Fibroblast of skin of back (primary cell): ENCODE measurements at regions not wholly inside any gene's neighbourhood (a gene's known extent, or its start where the extent isn't known, plus 50 kb on each side); places are given as distances from the start of the nearest gene placed in this dataset.
"Not testable (repeated sequence)": the region's sequence is repeated elsewhere in the genome, so short reads cannot be mapped to it uniquely, and the experiment has no call there.

ENCODE experiments used
- DNase-seq: peaks from one replicate; pipeline ENCODE4 v3.0.0-alpha.2; 2013

GRCh38 chr4:38523524-38524448 lies 140.2 kb upstream of the KLF3 start:
- DNase-seq: no peak

GRCh38 chr4:38526412-38526811 lies 137.6 kb upstream of the KLF3 start:
- DNase-seq: no peak

GRCh38 chr4:38529189-38530115 lies 134.5 kb upstream of the KLF3 start:
- no peak for DNase-seq

- no peak for DNase-seq
Measured at GRCh38 chr4:38530486-38530885, 133.5 kb upstream of the KLF3 start.

- peak; percentile 8 for DNase-seq
Measured at GRCh38 chr4:38531141-38531727, 132.8 kb upstream of the KLF3 start.

GRCh38 chr4:38532908-38533499 lies 131.0 kb upstream of the KLF3 start:
- DNase-seq: no peak

- DNase-seq: no peak
Measured at GRCh38 chr4:38534344-38535045, 129.5 kb upstream of the KLF3 start.

DNA sequence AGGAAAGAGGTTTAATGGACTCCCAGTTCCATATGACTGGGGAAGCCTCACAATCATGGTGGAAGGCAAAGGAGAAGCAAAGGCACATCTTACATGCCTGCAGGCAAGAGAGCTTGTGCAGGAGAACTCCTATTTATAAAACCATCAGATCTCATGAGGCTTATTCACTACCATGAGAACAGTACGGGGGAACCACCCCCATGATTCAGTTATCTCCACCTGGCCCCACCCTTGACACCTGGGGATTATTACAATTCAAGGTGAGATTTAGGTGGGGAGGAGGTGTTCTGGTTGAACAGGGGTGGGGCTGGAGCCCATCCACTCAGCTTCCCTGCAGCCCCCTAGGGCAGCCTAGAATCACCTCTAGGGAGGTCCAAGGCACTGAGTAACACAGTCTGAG lies 128.9 kb upstream of the KLF3 start:
- not testable (repeated sequence) for DNase-seq

GRCh38 chr4:38535717-38536116 lies 128.3 kb upstream of the KLF3 start:
- DNase-seq: no peak

DNA sequence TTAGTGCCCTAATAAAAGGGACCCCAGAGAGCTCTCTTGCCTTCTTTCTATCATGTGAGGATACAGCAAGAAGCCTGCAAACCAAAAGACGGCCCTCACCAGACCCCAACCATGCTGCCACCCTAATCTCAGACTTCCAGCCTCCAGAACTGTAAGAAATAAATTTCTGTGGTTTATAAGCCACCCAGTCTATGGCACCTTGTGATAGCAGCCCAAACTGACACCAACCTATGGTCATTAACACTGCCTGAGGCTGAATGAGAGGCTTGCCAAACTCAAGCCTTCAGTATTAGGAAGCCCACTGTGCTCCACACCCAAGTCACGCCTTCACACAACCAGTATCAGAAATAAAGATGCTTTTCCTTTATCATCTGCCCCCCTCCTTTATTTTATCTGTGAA lies 127.3 kb upstream of the KLF3 start:
- DNase-seq: no peak

GRCh38 chr4:38537666-38538065 lies 126.3 kb upstream of the KLF3 start:
- no peak for DNase-seq

- DNase-seq: no peak
Measured at GRCh38 chr4:38538517-38538916, 125.5 kb upstream of the KLF3 start.

DNA sequence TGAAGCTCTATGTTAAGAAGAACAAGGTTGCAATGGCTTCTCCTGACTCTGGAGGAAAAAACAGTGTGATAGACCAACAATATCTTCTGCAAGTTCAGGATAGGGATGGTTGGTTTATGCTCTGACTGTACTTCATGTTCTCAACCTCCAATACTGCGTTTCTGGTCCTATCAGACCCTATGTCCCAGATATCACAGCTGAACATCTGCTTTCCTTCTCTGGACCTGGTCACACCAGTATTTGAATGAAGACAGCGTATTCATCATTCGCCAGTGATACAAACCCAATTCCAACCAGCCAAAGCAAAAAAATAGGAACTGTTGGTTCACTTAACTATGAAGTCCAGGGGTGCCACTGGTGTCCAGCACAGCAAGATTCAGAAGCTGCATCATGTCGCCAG lies 124.5 kb upstream of the KLF3 start:
- DNase-seq: no peak

DNA sequence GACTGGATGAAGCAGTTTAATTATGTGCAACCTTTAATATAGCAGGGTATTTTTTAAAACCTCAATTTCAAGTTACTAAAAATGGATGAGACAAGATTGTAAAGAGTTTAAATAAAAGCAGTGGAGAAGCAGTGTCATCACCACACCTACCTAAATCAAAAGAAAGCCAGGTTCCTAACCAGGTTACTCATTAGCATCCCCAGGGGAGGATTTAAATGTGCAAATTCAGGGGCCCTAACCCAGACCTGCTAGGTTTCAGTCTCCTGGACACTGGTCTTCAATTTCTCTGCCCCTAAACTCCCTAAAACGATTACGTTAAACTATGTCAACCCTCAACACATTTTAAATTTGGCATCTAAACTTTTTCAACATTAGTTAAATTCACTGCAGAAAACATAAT lies 116.9 kb upstream of the KLF3 start:
- no peak for DNase-seq

- no peak for DNase-seq
Measured at GRCh38 chr4:38548256-38548655, 115.7 kb upstream of the KLF3 start.

DNA sequence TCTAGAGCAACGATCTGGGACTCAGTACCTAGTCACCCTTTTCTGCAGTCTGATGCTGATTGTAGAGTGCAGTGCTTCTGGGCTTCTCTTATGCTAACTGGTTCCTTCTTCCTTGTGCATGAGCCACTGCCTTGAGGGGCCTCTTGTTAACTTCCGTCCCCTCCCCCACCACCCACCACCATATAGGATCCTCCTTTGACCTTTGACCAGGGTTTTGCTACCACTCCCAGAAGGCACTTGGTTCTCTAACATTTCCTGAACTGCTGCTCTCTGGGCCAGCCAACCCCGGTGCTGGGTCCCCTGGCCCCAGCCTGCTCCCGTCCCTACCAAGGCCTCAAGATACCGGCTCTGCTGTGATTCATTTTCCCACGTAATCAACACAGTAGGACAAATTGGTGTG lies 104.6 kb upstream of the KLF3 start:
- DNase-seq: no peak

GRCh38 chr4:38560340-38560739 lies 103.7 kb upstream of the KLF3 start:
- no peak for DNase-seq

DNA sequence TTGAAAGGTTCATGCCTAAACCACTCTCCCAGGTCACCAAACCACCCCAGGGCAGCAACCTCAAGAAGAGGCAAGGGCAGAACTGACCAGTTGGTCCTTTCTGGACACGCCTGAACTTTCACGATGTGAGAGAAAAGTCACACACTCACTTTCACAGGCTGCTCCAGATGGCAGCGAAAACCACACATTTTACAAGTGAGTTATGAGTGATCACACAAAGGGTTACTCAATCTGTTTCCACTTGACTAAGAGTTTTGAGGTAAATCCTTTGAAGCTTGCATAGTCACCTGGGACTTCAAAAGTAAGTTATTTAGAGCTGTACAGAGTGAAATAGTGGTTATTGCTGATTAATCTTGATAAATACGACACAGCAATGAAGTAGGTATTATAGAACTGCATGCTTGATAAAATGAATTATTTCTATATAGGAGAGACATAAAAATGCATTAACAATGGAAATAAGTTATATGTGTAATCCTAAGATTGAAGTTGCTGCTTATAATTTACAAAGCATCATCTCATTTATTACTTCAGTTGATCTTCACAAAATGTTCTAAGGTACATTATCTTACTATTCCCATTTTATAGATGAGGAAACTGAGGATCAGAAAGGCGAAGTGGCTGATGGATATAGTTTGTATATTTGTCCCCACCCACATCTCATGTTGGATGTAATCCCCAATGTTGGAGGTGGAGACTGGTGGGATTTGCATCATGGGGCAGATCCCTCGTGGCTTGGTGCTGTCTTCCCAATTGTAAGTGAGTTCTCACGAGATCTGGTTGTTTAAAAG lies 103.0 kb upstream of the KLF3 start:
- no peak for DNase-seq

- DNase-seq: peak; percentile 77
Measured at GRCh38 chr4:38562751-38563198, 101.2 kb upstream of the KLF3 start.

DNA sequence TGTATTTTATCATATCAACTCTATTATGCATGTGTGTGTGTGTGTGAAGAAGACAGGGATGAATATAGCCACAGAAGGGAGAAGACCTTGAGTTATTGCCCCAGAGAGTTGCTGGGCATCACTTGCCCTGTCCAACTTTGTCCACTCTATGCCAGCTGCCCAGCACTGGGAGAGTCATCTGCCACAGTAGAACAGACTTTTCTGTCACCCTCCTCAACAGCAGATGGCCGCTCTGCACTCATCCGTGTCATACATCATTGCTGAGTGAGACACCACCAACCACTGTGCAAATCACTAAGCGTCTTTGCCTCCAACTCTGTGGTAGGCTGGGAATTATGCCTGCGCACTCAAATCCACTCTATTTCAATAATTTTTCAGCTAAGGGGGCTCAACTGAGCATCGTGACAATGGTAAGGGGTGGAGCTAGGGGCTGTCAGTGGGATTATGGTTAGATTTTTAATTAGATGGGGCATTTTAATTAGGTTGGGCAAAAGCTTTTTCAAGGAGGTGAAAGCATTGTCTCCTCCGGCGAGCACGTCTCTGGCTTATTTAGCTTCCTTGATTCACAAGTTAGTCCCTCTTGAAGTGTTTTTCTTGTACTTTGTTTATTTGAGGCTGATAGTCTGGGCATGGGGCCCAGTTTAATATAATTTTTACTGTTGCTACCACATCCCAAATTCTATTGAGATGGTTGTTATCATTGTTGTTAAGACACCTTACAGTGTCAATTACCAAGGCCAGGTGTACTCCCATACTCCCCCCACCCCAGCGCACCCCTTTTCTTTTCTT lies 100.1 kb upstream of the KLF3 start:
- peak; percentile 20 for DNase-seq
